Endothelial cell of umbilical vein (primary cell): ENCODE measurements at regions not wholly inside any gene's neighbourhood (a gene's known extent, or its start where the extent isn't known, plus 50 kb on each side); places are given as distances from the start of the nearest gene placed in this dataset.

Experiments used
- EZH2 ChIP-seq: IDR thresholded peaks from 2 replicates; pipeline ENCODE4 v1.6.1; 2012; ENCODE audit warnings: borderline replicate concordance, low read depth, mild to moderate bottlenecking, moderate library complexity, low read length, inconsistent platforms; ENCODE audit not compliant: severe bottlenecking
- FOS ChIP-seq: IDR thresholded peaks from 2 replicates; pipeline ENCODE4 v1.6.1; 2011; ENCODE audit warnings: mild to moderate bottlenecking, low read length, moderate library complexity, borderline replicate concordance; ENCODE audit not compliant: insufficient read depth
- GATA2 ChIP-seq: IDR thresholded peaks from 2 replicates; pipeline ENCODE4 v1.7.0; 2011; ENCODE audit warnings: low read depth, mild to moderate bottlenecking, moderate library complexity, mixed read lengths, low read length; ENCODE audit not compliant: insufficient read length, insufficient read depth
- JUN ChIP-seq: IDR thresholded peaks from 2 replicates; pipeline ENCODE4 v1.6.1; 2011; ENCODE audit warnings: borderline replicate concordance, low read depth; ENCODE audit not compliant: insufficient read length, insufficient read depth
- MAX ChIP-seq: IDR thresholded peaks from 2 replicates; pipeline ENCODE4 v1.6.1; 2011; ENCODE audit not compliant: insufficient read depth, insufficient read length
- MYC ChIP-seq: IDR thresholded peaks from one replicate; pipeline ENCODE4 v1.6.1; 2011; ENCODE audit warnings: mild to moderate bottlenecking, low read depth, low read length
- POLR2A ChIP-seq: IDR thresholded peaks from 2 replicates; pipeline ENCODE4 v1.6.1; 2012; ENCODE audit warnings: low read depth, mild to moderate bottlenecking, control low read depth, low read length
- POLR2AphosphoS5 ChIP-seq: IDR thresholded peaks from 2 replicates; pipeline ENCODE4 v1.6.1; 2012; ENCODE audit warnings: low read depth, mild to moderate bottlenecking, control low read depth, low read length, moderate library complexity; ENCODE audit not compliant: insufficient read depth
- TF ChIP-seq, protein P1 (sequence below), 2 donors: IDR thresholded peaks; 1 replicate in 1 of 2; 2 replicates in 1 of 2; pipeline ENCODE4 v1.5.1; 2011; ENCODE audit warnings: low read length in 2 of 2, mild to moderate bottlenecking in 2 of 2, moderate library complexity in 2 of 2, control low read depth in 1 of 2, inconsistent platforms in 1 of 2, low read depth in 1 of 2; ENCODE audit not compliant: insufficient read depth in 1 of 2; ENCODE audit errors: extremely low read depth in 1 of 2

DNA sequence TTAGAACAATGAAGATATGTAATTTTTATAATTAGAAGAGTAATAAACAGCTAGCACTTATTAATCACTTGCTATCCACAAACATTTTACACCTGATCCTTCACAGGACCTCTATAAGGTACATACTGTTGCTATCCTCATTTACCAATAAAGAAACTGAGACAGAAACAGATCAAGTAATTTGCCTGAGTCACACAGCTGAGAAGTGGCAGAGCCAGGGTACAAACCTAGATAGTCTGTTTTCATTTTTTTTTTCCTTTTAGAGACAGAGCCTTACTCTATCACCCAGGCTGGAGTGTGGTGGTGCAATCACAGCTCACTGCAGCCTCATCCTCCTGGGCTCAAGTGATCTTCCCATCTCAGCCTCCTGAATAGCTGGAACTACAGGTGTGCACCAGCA, 71.8 kb upstream of the PTH start:
- TF ChIP-seq POLR2AphosphoS5 (no peak), POLR2A (no peak), GATA2 (no peak), MAX (no peak), EZH2 (no peak), MYC (no peak), JUN (no peak), FOS (no peak)
- TF ChIP-seq, protein P1, sequence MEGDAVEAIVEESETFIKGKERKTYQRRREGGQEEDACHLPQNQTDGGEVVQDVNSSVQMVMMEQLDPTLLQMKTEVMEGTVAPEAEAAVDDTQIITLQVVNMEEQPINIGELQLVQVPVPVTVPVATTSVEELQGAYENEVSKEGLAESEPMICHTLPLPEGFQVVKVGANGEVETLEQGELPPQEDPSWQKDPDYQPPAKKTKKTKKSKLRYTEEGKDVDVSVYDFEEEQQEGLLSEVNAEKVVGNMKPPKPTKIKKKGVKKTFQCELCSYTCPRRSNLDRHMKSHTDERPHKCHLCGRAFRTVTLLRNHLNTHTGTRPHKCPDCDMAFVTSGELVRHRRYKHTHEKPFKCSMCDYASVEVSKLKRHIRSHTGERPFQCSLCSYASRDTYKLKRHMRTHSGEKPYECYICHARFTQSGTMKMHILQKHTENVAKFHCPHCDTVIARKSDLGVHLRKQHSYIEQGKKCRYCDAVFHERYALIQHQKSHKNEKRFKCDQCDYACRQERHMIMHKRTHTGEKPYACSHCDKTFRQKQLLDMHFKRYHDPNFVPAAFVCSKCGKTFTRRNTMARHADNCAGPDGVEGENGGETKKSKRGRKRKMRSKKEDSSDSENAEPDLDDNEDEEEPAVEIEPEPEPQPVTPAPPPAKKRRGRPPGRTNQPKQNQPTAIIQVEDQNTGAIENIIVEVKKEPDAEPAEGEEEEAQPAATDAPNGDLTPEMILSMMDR (IDR thresholded peaks at IDR 0.05; ENCODE audit: extremely low read depth in 1 of 2, insufficient read depth in 1 of 2, low read depth in 1 of 2, low read length in 2 of 2) = no peak
